Osteoblast (primary cell): ENCODE measurements at regions not wholly inside any gene's neighbourhood (a gene's known extent, or its start where the extent isn't known, plus 50 kb on each side); places are given as distances from the start of the nearest gene placed in this dataset.

Source experiments
- DNase-seq: peaks from one replicate; pipeline ENCODE4 v3.0.0; 2011; ENCODE audit warnings: low spot score, mixed read lengths; ENCODE audit not compliant: insufficient read length; ENCODE audit errors: missing footprints
- H2AFZ ChIP-seq: 2 replicates; pipeline ENCODE4 v1.6.0; 2011; ENCODE audit warnings: mild to moderate bottlenecking, low read length
- H3K27ac ChIP-seq: 2 replicates; pipeline ENCODE4 v1.5.1; 2011; ENCODE audit warnings: mild to moderate bottlenecking, low read depth, low read length, moderate library complexity
- H3K27me3 ChIP-seq: 2 replicates; pipeline ENCODE4 v1.6.0; 2012; ENCODE audit warnings: mild to moderate bottlenecking, control low read depth, inconsistent platforms, low read length, moderate library complexity; ENCODE audit not compliant: insufficient read depth
- H3K36me3 ChIP-seq: 2 replicates; pipeline ENCODE4 v1.5.1; 2011; ENCODE audit warnings: mild to moderate bottlenecking, low read length, control low read depth, moderate library complexity; ENCODE audit not compliant: insufficient read depth
- H3K4me1 ChIP-seq: 2 replicates; pipeline ENCODE4 v1.5.1; 2011; ENCODE audit warnings: mild to moderate bottlenecking, low read length, control low read depth, moderate library complexity; ENCODE audit not compliant: insufficient read depth
- H3K4me2 ChIP-seq: 2 replicates; pipeline ENCODE4 v1.6.0; 2011; ENCODE audit warnings: mild to moderate bottlenecking, low read length; ENCODE audit not compliant: insufficient read depth
- H3K4me3 ChIP-seq: fragments of 200-600 bp; sonication (generic); 3 replicates; pipeline ENCODE4 v1.5.1; 2012; ENCODE audit warnings: mild to moderate bottlenecking, low read length, inconsistent platforms; ENCODE audit not compliant: insufficient read depth
- H3K79me2 ChIP-seq: 2 replicates; pipeline ENCODE4 v1.6.0; 2012; ENCODE audit warnings: mild to moderate bottlenecking, low read length, control low read depth, inconsistent platforms; ENCODE audit not compliant: insufficient read depth
- H3K9me3 ChIP-seq: 2 replicates; pipeline ENCODE4 v1.5.1; 2011; ENCODE audit warnings: low read depth, low read length, control low read depth
- H4K20me1 ChIP-seq: 2 replicates; pipeline ENCODE4 v1.6.0; 2012; ENCODE audit warnings: mild to moderate bottlenecking, low read length, control low read depth; ENCODE audit not compliant: insufficient read depth
- CTCF ChIP-seq: IDR thresholded peaks from 2 replicates; pipeline ENCODE4 v1.5.1; 2011; ENCODE audit warnings: mild to moderate bottlenecking, low read depth, low read length, moderate library complexity; ENCODE audit errors: extremely low read depth

- Histone ChIP-seq H3K4me2 (no peak overlapping the region), H3K9me3 (no peaks in the 10 kb centered on the region), H3K4me3 (no peak overlapping the region), H2AFZ (no peak overlapping the region), H3K4me1 (no peaks in the 10 kb centered on the region), H3K27ac (no peak overlapping the region), H3K79me2 (no peaks in the 10 kb centered on the region), H3K36me3 (no peaks in the 10 kb centered on the region), H3K27me3 (no peaks in the 10 kb centered on the region), H4K20me1 (no peaks in the 10 kb centered on the region)
- no peak for TF ChIP-seq CTCF
- no peak for DNase-seq
These were observed 54.9 kb upstream of the WNT7A start for GRCh38 chr3:13934813-13935212.

DNA sequence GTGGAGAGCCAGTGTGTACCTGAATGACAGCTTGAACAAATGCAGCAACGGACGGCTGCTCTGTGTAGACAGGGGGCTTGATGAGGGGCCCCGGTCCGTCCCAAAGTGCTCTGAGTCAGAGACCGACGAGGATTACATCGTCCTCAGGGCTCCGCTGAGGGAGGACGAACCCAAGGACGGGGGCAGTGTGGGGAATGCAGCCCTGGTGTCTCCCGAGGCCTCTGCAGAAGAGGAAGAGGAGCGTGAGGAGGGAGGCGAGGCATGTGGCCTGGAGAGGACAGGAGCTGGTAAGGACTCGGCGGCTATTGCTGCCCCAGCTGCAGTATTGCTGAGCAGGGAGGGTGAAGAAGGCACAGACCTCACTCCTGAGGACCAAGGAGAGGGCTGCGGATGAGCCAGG, 54.4 kb upstream of the WNT7A start:
- no peak overlapping the region for H2AFZ ChIP-seq
- no peak overlapping the region for H3K4me2 ChIP-seq
- no peak for DNase-seq
- no peaks in the 10 kb centered on the region for H3K79me2 ChIP-seq
- no peaks in the 10 kb centered on the region for H3K4me1 ChIP-seq
- no peaks in the 10 kb centered on the region for H3K27me3 ChIP-seq
- H3K4me3 ChIP-seq, result no peak overlapping the region
- H3K9me3 ChIP-seq, result no peaks in the 10 kb centered on the region
- no peaks in the 10 kb centered on the region for H3K36me3 ChIP-seq
- no peak overlapping the region for H3K27ac ChIP-seq
- H4K20me1 ChIP-seq, result no peaks in the 10 kb centered on the region
- no peak for TF ChIP-seq CTCF

GRCh38 chr3:13932578-13933295, 52.9 kb upstream of the WNT7A start:
- H3K36me3 ChIP-seq, result no peaks in the 10 kb centered on the region
- no peaks in the 10 kb centered on the region for H3K4me1 ChIP-seq
- H3K4me3 ChIP-seq, result no peak overlapping the region
- no peaks in the 10 kb centered on the region for H3K79me2 ChIP-seq
- no peak overlapping the region for H3K27ac ChIP-seq
- no peak for TF ChIP-seq CTCF
- no peak overlapping the region for H3K4me2 ChIP-seq
- no peaks in the 10 kb centered on the region for H4K20me1 ChIP-seq
- no peaks in the 10 kb centered on the region for H3K27me3 ChIP-seq
- no peak for DNase-seq
- H3K9me3 ChIP-seq, result no peaks in the 10 kb centered on the region
- H2AFZ ChIP-seq, result no peak overlapping the region

DNA sequence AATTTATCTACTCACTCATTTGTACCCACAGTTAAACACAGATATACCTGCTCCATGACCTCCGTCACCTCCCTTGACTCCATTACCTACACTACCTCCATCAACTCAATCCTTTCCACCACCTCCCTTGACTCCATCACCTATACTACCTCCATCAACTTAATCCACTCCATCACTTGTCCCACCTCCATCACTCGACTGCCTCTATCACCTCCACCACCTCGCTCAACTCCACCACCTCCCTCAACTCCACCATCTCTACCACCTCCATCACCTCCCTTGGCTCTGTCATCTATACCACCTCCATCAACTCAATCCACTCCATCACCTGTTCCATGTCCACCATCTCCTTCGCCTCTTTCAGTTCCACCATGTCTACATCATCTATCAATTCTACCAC, 51.3 kb upstream of the WNT7A start:
- H3K27me3 ChIP-seq, result no peaks in the 10 kb centered on the region

More for the DNA sequence above, 51.3 kb upstream of the WNT7A start:
- Histone ChIP-seq H3K9me3 (no peaks in the 10 kb centered on the region), H3K27ac (no peak overlapping the region), H2AFZ (no peak overlapping the region), H4K20me1 (no peaks in the 10 kb centered on the region), H3K4me2 (no peak overlapping the region), H3K4me3 (no peak overlapping the region), H3K4me1 (no peaks in the 10 kb centered on the region), H3K36me3 (no peaks in the 10 kb centered on the region), H3K79me2 (no peaks in the 10 kb centered on the region)
- TF ChIP-seq CTCF, result no peak
- peak; percentile 68 for DNase-seq
